ENCODE measurements at regions not wholly inside any gene's neighbourhood (a gene's known extent, or its start where the extent isn't known, plus 50 kb on each side); places are given as distances from the start of the nearest gene placed in this dataset.

GRCh38 chr1:229950020-229950419, 117.0 kb upstream of the GALNT2 start:
- Mint-ChIP-seq H3K9me3 (ENCODE audit: unreplicated experiment) (no peaks in the 10 kb centered on the region), H3K4me3 (ENCODE audit: unreplicated experiment) (no peak overlapping the region), H3K4me1 (ENCODE audit: unreplicated experiment) (peaks cover 5% of the 10 kb centered on the region), H3K36me3 (ENCODE audit: low read depth, unreplicated experiment) (no peaks in the 10 kb centered on the region), H3K27ac (ENCODE audit: unreplicated experiment) (no peak overlapping the region), H3K27me3 (ENCODE audit: unreplicated experiment) (no peaks in the 10 kb centered on the region)
- no peak for TF ChIP-seq CTCF (IDR thresholded peaks at IDR 0.05; ENCODE audit: unreplicated experiment)
- no peak for DNase-seq (ENCODE audit: low spot score)

GRCh38 chr1:229950908-229951307, 116.1 kb upstream of the GALNT2 start:
- no peak for DNase-seq (ENCODE audit: low spot score)
- no peak for TF ChIP-seq CTCF (IDR thresholded peaks at IDR 0.05; ENCODE audit: unreplicated experiment)
- Mint-ChIP-seq H3K4me3 (ENCODE audit: unreplicated experiment) (no peak overlapping the region), H3K9me3 (ENCODE audit: unreplicated experiment) (no peaks in the 10 kb centered on the region), H3K27me3 (ENCODE audit: unreplicated experiment) (no peaks in the 10 kb centered on the region), H3K36me3 (ENCODE audit: low read depth, unreplicated experiment) (no peaks in the 10 kb centered on the region), H3K27ac (ENCODE audit: unreplicated experiment) (no peak overlapping the region), H3K4me1 (ENCODE audit: unreplicated experiment) (peaks cover 5% of the 10 kb centered on the region)

GRCh38 chr1:229951856-229952534, 115.0 kb upstream of the GALNT2 start:
- Mint-ChIP-seq H3K27me3 (ENCODE audit: unreplicated experiment) (no peaks in the 10 kb centered on the region), H3K27ac (ENCODE audit: unreplicated experiment) (no peak overlapping the region), H3K4me1 (ENCODE audit: unreplicated experiment) (peaks cover 12% of the 10 kb centered on the region), H3K9me3 (ENCODE audit: unreplicated experiment) (no peaks in the 10 kb centered on the region), H3K36me3 (ENCODE audit: low read depth, unreplicated experiment) (no peaks in the 10 kb centered on the region), H3K4me3 (ENCODE audit: unreplicated experiment) (no peak overlapping the region)
- TF ChIP-seq CTCF (IDR thresholded peaks at IDR 0.05; ENCODE audit: unreplicated experiment): no peak
- DNase-seq (ENCODE audit: low spot score): no peak

- no peaks in the 10 kb centered on the region for H3K27me3 Mint-ChIP-seq (ENCODE audit: unreplicated experiment)
Measured at GRCh38 chr1:229952670-229953520, 114.1 kb upstream of the GALNT2 start.

More at GRCh38 chr1:229952670-229953520, 114.1 kb upstream of the GALNT2 start:
- DNase-seq (ENCODE audit: low spot score): no peak
- Mint-ChIP-seq H3K9me3 (ENCODE audit: unreplicated experiment) (no peaks in the 10 kb centered on the region), H3K4me1 (ENCODE audit: unreplicated experiment) (peaks cover 12% of the 10 kb centered on the region), H3K27ac (ENCODE audit: unreplicated experiment) (no peak overlapping the region), H3K36me3 (ENCODE audit: low read depth, unreplicated experiment) (no peaks in the 10 kb centered on the region), H3K4me3 (ENCODE audit: unreplicated experiment) (no peak overlapping the region)
- TF ChIP-seq CTCF (IDR thresholded peaks at IDR 0.05; ENCODE audit: unreplicated experiment): no peak
